ENCODE measurements at regions not wholly inside any gene's neighbourhood (a gene's known extent, or its start where the extent isn't known, plus 50 kb on each side); places are given as distances from the start of the nearest gene placed in this dataset.

GRCh38 chr3:180185650-180186049 is 148.9 kb upstream of the PEX5L start:
- TF ChIP-seq, protein P1, sequence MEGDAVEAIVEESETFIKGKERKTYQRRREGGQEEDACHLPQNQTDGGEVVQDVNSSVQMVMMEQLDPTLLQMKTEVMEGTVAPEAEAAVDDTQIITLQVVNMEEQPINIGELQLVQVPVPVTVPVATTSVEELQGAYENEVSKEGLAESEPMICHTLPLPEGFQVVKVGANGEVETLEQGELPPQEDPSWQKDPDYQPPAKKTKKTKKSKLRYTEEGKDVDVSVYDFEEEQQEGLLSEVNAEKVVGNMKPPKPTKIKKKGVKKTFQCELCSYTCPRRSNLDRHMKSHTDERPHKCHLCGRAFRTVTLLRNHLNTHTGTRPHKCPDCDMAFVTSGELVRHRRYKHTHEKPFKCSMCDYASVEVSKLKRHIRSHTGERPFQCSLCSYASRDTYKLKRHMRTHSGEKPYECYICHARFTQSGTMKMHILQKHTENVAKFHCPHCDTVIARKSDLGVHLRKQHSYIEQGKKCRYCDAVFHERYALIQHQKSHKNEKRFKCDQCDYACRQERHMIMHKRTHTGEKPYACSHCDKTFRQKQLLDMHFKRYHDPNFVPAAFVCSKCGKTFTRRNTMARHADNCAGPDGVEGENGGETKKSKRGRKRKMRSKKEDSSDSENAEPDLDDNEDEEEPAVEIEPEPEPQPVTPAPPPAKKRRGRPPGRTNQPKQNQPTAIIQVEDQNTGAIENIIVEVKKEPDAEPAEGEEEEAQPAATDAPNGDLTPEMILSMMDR (IDR thresholded peaks at IDR 0.05), result no peak
- TF ChIP-seq, protein P2, sequence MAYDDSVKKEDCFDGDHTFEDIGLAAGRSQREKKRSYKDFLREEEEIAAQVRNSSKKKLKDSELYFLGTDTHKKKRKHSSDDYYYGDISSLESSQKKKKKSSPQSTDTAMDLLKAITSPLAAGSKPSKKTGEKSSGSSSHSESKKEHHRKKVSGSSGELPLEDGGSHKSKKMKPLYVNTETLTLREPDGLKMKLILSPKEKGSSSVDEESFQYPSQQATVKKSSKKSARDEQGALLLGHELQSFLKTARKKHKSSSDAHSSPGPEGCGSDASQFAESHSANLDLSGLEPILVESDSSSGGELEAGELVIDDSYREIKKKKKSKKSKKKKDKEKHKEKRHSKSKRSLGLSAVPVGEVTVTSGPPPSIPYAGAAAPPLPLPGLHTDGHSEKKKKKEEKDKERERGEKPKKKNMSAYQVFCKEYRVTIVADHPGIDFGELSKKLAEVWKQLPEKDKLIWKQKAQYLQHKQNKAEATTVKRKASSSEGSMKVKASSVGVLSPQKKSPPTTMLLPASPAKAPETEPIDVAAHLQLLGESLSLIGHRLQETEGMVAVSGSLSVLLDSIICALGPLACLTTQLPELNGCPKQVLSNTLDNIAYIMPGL (CRISPR knock-in tag; IDR thresholded peaks at IDR 0.05), result no peak
- TF ChIP-seq SP1 (CRISPR knock-in tag; conservative IDR thresholded peaks at IDR 0.05) (no peak), ESRRA (CRISPR knock-in tag; IDR thresholded peaks at IDR 0.05; ENCODE audit: borderline replicate concordance) (no peak), NFYB (CRISPR knock-in tag; conservative IDR thresholded peaks at IDR 0.05; ENCODE audit: low read depth) (no peak), RELA (CRISPR knock-in tag; IDR thresholded peaks at IDR 0.05; ENCODE audit: borderline replicate concordance) (no peak), ZNF232 (CRISPR knock-in tag; IDR thresholded peaks at IDR 0.05) (no peak), ZNF671 (CRISPR knock-in tag; IDR thresholded peaks at IDR 0.05) (no peak)
- TF ChIP-seq, protein P3, sequence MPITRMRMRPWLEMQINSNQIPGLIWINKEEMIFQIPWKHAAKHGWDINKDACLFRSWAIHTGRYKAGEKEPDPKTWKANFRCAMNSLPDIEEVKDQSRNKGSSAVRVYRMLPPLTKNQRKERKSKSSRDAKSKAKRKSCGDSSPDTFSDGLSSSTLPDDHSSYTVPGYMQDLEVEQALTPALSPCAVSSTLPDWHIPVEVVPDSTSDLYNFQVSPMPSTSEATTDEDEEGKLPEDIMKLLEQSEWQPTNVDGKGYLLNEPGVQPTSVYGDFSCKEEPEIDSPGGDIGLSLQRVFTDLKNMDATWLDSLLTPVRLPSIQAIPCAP (CRISPR knock-in tag; IDR thresholded peaks at IDR 0.05), result no peak

Measured in WTC11 (cell line).